Cardiac fibroblast (primary cell): ENCODE measurements at regions not wholly inside any gene's neighbourhood (a gene's known extent, or its start where the extent isn't known, plus 50 kb on each side); places are given as distances from the start of the nearest gene placed in this dataset.

ENCODE experiments used
- DNase-seq, 2 donors: peaks; one replicate each; pipeline versions ENCODE4 v3.0.0 to v3.0.0-alpha.2; 2010; ENCODE audit warnings: low read depth in 2 of 2
- H3K4me3 ChIP-seq, 2 donors: replicated peaks in 1 of 2; 1 replicate in 1 of 2; 2 replicates in 1 of 2; pipeline ENCODE4 v1.5.1; 2011; ENCODE audit warnings: low read depth in 2 of 2, low read length in 2 of 2, mild to moderate bottlenecking in 2 of 2, moderate library complexity in 1 of 2
- TF ChIP-seq, protein P1 (sequence below): IDR thresholded peaks from one replicate; pipeline ENCODE4 v1.5.1; 2011; ENCODE audit warnings: low read depth, mild to moderate bottlenecking, low read length, inconsistent platforms

DNA sequence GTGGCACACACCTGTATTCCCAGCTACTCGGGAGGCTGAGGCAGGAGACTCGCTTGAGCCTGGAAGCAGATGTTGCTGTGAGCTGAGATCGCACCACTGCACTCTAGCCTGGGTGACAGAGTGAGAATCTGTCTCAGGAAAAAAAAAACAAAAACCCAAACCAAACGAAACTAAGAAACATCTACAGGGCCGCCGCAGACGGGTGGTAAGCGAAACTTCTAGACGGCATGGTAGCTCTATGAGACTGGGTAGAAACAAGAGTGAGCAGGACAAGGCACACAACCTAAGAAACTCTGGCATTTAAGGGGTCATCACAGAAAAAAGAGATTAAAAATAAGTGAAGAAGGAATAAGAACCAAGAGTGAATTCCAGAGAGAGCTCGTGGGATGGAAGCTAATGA is 454.8 kb upstream of the KLF4 start:
- no peak for DNase-seq
- TF ChIP-seq, protein P1, sequence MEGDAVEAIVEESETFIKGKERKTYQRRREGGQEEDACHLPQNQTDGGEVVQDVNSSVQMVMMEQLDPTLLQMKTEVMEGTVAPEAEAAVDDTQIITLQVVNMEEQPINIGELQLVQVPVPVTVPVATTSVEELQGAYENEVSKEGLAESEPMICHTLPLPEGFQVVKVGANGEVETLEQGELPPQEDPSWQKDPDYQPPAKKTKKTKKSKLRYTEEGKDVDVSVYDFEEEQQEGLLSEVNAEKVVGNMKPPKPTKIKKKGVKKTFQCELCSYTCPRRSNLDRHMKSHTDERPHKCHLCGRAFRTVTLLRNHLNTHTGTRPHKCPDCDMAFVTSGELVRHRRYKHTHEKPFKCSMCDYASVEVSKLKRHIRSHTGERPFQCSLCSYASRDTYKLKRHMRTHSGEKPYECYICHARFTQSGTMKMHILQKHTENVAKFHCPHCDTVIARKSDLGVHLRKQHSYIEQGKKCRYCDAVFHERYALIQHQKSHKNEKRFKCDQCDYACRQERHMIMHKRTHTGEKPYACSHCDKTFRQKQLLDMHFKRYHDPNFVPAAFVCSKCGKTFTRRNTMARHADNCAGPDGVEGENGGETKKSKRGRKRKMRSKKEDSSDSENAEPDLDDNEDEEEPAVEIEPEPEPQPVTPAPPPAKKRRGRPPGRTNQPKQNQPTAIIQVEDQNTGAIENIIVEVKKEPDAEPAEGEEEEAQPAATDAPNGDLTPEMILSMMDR, result no peak
- no peak overlapping the region for H3K4me3 ChIP-seq

DNA sequence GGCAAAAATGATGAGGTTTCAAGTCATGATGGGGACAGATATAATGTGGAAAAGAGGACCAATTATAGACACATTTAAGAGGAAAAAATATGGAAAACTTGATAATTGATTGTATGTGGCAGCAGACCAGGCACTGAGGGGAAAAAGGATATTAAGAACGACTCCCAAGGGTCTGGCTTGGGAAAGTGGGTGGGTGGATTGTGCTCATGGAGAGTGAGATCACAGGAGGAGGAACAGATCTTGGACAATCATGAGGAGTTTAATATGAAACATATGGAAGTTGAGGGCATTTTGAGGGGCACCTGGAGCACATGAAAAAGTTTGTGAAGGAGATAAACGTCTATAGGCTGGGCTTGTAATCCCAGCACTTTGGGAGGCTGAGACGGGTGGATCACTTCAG is 454.3 kb upstream of the KLF4 start:
- no peak overlapping the region for H3K4me3 ChIP-seq
- no peak for DNase-seq
- TF ChIP-seq, protein P1, result no peak

DNA sequence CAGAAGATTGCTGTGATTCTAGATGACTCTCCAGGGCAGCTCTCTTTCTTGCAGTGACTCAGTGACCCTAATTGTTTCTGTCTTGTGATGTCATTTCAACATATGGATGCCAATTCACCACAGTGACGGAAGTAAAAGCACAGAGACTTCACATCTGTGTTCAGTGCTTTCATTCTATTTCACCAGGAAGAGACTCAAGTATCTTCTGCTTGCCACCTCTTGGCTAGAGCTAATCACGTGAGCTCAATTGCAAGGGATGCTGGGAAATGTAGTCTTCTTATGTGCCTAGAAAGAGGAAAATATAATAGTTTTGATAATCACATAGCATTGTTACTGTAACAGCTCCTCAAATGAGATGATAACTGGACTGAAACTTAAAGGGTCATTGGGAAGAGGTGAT is 453.3 kb upstream of the KLF4 start:
- no peak overlapping the region for H3K4me3 ChIP-seq
- TF ChIP-seq, protein P1, result no peak
- DNase-seq, result peak in 1 of 2 donors; percentile 32

DNA sequence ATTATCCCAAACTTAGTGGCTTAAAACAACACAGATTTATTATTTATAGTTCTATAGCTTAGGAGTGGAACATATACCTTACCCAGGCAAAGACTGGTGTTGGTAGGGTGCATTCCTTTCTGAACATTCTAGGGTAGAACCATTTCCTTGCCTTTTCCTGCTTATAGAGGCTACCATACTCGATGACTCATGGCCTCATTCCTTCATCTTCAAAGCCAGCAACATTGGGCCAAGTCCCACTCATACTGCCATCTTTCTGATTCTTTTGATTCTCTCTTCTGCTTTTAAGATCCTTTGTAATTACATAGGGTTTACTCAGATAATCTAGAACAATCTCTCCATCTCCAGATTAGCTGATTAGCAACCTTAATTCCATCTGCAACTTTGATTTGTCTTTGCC is 452.7 kb upstream of the KLF4 start:
- TF ChIP-seq, protein P1, result no peak
- peak in 1 of 2 donors; percentile 9 for DNase-seq

DNA sequence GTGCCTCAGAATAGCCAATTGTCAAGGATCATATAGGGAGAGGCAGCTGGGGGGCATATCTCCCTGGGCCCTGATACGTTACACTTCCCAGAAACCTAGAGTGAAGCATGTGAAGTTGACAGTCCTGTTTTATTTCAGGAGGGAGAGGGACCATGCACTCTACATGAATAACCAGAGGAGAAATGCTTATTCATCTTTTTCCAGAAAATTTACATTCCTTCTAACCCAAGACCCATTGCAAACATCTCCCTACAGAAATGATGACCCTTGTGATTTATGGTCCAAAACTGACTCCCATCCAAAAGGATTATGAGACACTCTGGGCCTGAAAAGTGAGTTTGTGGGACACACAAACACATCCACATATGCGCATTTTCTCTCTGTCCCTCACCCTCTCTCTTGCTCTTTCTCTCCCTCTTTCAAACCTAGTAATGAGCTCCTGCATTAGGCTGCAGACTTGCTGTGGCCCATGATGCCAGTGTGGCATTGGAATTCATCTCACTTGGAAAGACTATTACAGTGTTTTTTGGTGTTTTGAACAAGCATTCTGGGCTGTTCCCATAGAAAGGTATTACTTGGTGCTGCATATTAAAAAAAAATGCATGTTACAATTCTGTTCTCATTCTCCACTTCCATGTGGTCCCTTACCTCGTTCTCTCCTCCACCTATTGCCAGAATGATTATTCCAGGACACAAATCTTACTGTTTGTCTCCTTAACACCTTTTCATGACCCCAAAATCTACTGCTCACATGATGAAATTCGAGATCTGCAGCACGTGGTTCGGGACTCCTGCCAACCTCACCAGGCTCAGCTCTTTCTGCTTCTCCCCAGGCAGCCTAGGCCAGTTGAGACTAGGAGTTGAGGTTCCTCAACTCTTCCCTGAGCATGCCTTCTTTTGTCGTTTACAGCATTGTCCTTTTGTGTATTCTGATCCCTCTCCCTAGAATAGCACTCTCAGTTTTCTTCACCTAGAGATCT is 451.3 kb upstream of the KLF4 start:
- no peak overlapping the region for H3K4me3 ChIP-seq
- TF ChIP-seq, protein P1, result no peak
- DNase-seq, result no peak

More for the DNA sequence above, 452.7 kb upstream of the KLF4 start:
- no peak overlapping the region for H3K4me3 ChIP-seq

DNA sequence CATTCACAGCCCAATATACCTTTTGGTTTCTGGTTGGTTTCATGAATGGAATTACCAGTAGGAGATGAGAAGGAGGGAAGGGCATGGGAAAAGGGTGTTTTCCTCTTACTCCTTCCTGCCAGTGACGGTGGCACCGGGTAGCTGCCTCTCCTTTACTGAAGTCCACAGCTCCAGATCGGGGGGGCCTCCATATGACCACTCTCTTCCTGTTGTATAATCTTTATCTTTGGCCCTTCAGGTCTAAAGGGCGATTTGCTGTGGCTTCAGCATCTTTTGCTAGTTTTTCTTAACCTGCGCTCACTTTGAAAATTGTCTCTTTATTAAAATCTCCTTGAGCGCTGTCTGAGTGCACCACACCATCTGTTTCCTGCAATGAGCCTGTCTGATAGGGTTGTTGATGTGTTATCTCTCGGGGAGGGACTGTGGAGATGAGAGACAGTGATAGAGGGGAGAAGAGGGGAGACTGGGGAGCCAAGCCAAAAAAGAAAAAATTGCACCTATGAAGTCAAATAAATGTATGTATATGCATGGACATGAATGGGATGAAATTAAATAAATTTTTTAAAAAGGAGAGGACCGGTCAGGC is 449.3 kb upstream of the KLF4 start:
- DNase-seq, result no peak
- no peak overlapping the region for H3K4me3 ChIP-seq
- TF ChIP-seq, protein P1, result no peak
